ENCODE measurements at regions not wholly inside any gene's neighbourhood (a gene's known extent, or its start where the extent isn't known, plus 50 kb on each side); places are given as distances from the start of the nearest gene placed in this dataset.

- Mint-ChIP-seq H3K4me3 (no peak overlapping the region), H3K27ac (no peak overlapping the region), H3K27me3 (ENCODE audit: low read depth) (peaks cover 4% of the 10 kb centered on the region), H3K9me3 (no peaks in the 10 kb centered on the region), H3K36me3 (ENCODE audit: insufficient read depth in 1 of 3, low read depth in 3 of 3) (no peaks in the 10 kb centered on the region), H3K4me1 (no peaks in the 10 kb centered on the region)
- H4K91ac ChIP-seq (ENCODE audit: insufficient read length, low read depth, low read length), result no peak overlapping the region
- no peak overlapping the region for H2BK12ac ChIP-seq (ENCODE audit: insufficient read length, low read depth, low read length)
- H3K14ac ChIP-seq (ENCODE audit: insufficient read depth, low read length), result no peak overlapping the region
- H2BK120ac ChIP-seq (ENCODE audit: low read depth, low read length, poor library complexity, severe bottlenecking), result no peak overlapping the region
- no peak overlapping the region for H2AFZ ChIP-seq (ENCODE audit: low read length)
- H3K9me3 ChIP-seq (ENCODE audit: control insufficient read depth, low read depth, low read length), result no peaks in the 10 kb centered on the region
- no peaks in the 10 kb centered on the region for H3K79me1 ChIP-seq (ENCODE audit: insufficient read depth, low read depth, low read length, poor library complexity, severe bottlenecking)
- H3K23ac ChIP-seq (ENCODE audit: insufficient read length, low read depth, low read length), result no peak overlapping the region
- WGBS (ENCODE audit: extremely low coverage, insufficient read length, low lambda C conversion rate), result no CpG with 5 or more reads among the region's 5 CpGs
- no peaks in the 10 kb centered on the region for H3K4me1 ChIP-seq (ENCODE audit: insufficient read depth, low read length)
- H3K4me2 ChIP-seq (ENCODE audit: insufficient read depth, insufficient read length, low read length), result no peak overlapping the region
- no peak overlapping the region for H3T11ph ChIP-seq (ENCODE audit: low read length)
- H3K27me3 ChIP-seq (ENCODE audit: insufficient read depth, low read length), result no peaks in the 10 kb centered on the region
- H3K23me2 ChIP-seq (ENCODE audit: insufficient read length, low read depth, low read length, poor library complexity, severe bottlenecking), result no peaks in the 10 kb centered on the region
- no peaks in the 10 kb centered on the region for H3K79me2 ChIP-seq (ENCODE audit: insufficient read depth, low read length)
- H2BK20ac ChIP-seq (ENCODE audit: low read depth, low read length, poor library complexity, severe bottlenecking), result no peak overlapping the region
- H3K4ac ChIP-seq (ENCODE audit: low read depth, low read length), result no peak overlapping the region
- no peak overlapping the region for H4K8ac ChIP-seq (replicated peaks; ENCODE audit: insufficient read length, low read depth, low read length)
- no peak overlapping the region for H3K27ac ChIP-seq (ENCODE audit: insufficient read length, low read depth, low read length)
- no peak overlapping the region for H2BK15ac ChIP-seq (ENCODE audit: low read depth, low read length)
- no peaks in the 10 kb centered on the region for H4K20me1 ChIP-seq (ENCODE audit: control insufficient read depth, insufficient read depth, insufficient read length)
- no peak overlapping the region for H2BK5ac ChIP-seq (ENCODE audit: insufficient read length, low read length)
- H3K18ac ChIP-seq (ENCODE audit: insufficient read length, low read depth, low read length), result no peak overlapping the region
- H4K5ac ChIP-seq (ENCODE audit: insufficient read length, low read depth, low read length), result no peak overlapping the region
- H3K9ac ChIP-seq (ENCODE audit: extremely low read depth, insufficient read length, low read length), result no peak overlapping the region
- H2AK5ac ChIP-seq (ENCODE audit: insufficient read length, low read length), result no peak overlapping the region
- TF ChIP-seq CTCF (conservative IDR thresholded peaks at IDR 0.05), result no peak
- no peak for DNase-seq
- no peak overlapping the region for H3K56ac ChIP-seq (ENCODE audit: insufficient read length, low read depth, low read length)
Measured at GRCh38 chr14:96648506-96649326, 146.5 kb downstream of the PAPOLA start.

All from H9 (cell line).